Neural cell (in vitro differentiated cells): ENCODE measurements at regions not wholly inside any gene's neighbourhood (a gene's known extent, or its start where the extent isn't known, plus 50 kb on each side); places are given as distances from the start of the nearest gene placed in this dataset.

Experiments
- H2AFZ ChIP-seq: fragments of 200-600, 300-800 bp; sonication (generic), shearing (Covaris generic); 2 replicates; pipeline ENCODE4 v1.6.0; 2014; ENCODE audit warnings: low read depth, mild to moderate bottlenecking, antibody characterized with exemption, low read length, moderate library complexity
- H3F3A ChIP-seq: fragments of 200-600 bp; shearing (Covaris generic); 2 replicates; pipeline ENCODE4 v1.6.1; 2016; ENCODE audit warnings: mild to moderate bottlenecking, moderate library complexity, mixed read lengths, antibody characterized with exemption, low read length; ENCODE audit not compliant: insufficient read depth, poor library complexity, severe bottlenecking
- H3K27ac ChIP-seq: fragments of 200-600, 300-800 bp; sonication (generic), shearing (Covaris generic); 2 replicates; pipeline ENCODE4 v1.5.1; 2014; ENCODE audit warnings: mild to moderate bottlenecking, low read length, moderate library complexity
- H3K27me3 ChIP-seq: fragments of 300-800, 200-600 bp; sonication (generic), shearing (Covaris generic); 2 replicates; pipeline ENCODE4 v1.6.0; 2014; ENCODE audit warnings: mild to moderate bottlenecking, low read depth, low read length, moderate library complexity; ENCODE audit not compliant: insufficient read depth
- H3K36me3 ChIP-seq: fragments of 300-800, 200-600 bp; sonication (generic), shearing (Covaris generic); 2 replicates; pipeline ENCODE4 v1.5.1; 2014; ENCODE audit warnings: mild to moderate bottlenecking, antibody characterized with exemption, low read length, moderate library complexity; ENCODE audit not compliant: insufficient read depth
- H3K4me2 ChIP-seq: fragments of 300-800, 200-600 bp; sonication (generic), shearing (Covaris generic); 2 replicates; pipeline ENCODE4 v1.6.0; 2014; ENCODE audit warnings: mild to moderate bottlenecking, low read length
- H3K4me3 ChIP-seq: fragments of 300-800, 200-600 bp; sonication (generic), shearing (Covaris generic); 2 replicates; pipeline ENCODE4 v1.5.1; 2014; ENCODE audit warnings: mild to moderate bottlenecking, low read length, moderate library complexity
- H3K79me2 ChIP-seq: fragments of 200-600 bp; shearing (Covaris generic); replicated peaks from 2 replicates; pipeline ENCODE4 v1.6.0; 2014; ENCODE audit warnings: mild to moderate bottlenecking, low read length, moderate library complexity; ENCODE audit not compliant: insufficient read depth
- H3K9ac ChIP-seq: fragments of 300-800, 200-600 bp; sonication (generic), shearing (Covaris generic); 2 replicates; pipeline ENCODE4 v1.6.1; 2016; ENCODE audit warnings: mild to moderate bottlenecking, low read length, mixed read lengths
- H3K9me2 ChIP-seq: fragments of 200-600 bp; shearing (Covaris generic); 2 replicates; pipeline ENCODE4 v1.6.1; 2016; ENCODE audit warnings: mild to moderate bottlenecking, low read length, mixed read lengths; ENCODE audit not compliant: insufficient read depth
- H3K9me3 ChIP-seq: fragments of 200-600, 300-800 bp; sonication (generic), shearing (Covaris generic); 2 replicates; pipeline ENCODE4 v1.6.1; 2016; ENCODE audit warnings: mild to moderate bottlenecking, mixed run types, low read length, moderate library complexity, mixed read lengths
- H4K20me1 ChIP-seq: fragments of 200-600 bp; shearing (Covaris generic); 2 replicates; pipeline ENCODE4 v1.6.1; 2016; ENCODE audit warnings: mild to moderate bottlenecking, mixed run types; ENCODE audit not compliant: insufficient read depth
- EP300 ChIP-seq: fragments of 450-650 bp; conservative IDR thresholded peaks from 2 replicates; pipeline ENCODE4 v1.6.1; 2014; ENCODE audit warnings: antibody characterized with exemption, mild to moderate bottlenecking, moderate library complexity; ENCODE audit not compliant: poor library complexity, severe bottlenecking
- EZH2 ChIP-seq: fragments of 200-600, 300-800 bp; shearing (Covaris generic), sonication (generic); IDR thresholded peaks from 2 replicates; pipeline ENCODE4 v1.6.1; 2014; ENCODE audit warnings: antibody characterized with exemption, low read length, borderline replicate concordance, mild to moderate bottlenecking; ENCODE audit not compliant: insufficient read depth, poor library complexity, severe bottlenecking
- MXI1 ChIP-seq: fragments of 450-650 bp; conservative IDR thresholded peaks from 2 replicates; pipeline ENCODE4 v1.6.1; 2014; ENCODE audit warnings: antibody characterized with exemption, mild to moderate bottlenecking; ENCODE audit not compliant: poor library complexity, severe bottlenecking
- POLR2AphosphoS5 ChIP-seq: IDR thresholded peaks from 2 replicates; pipeline ENCODE4 v1.6.1; 2012
- RAD21 ChIP-seq: fragments of 450-650 bp; conservative IDR thresholded peaks from 2 replicates; pipeline ENCODE4 v1.6.1; 2014; ENCODE audit warnings: antibody characterized with exemption, mild to moderate bottlenecking, moderate library complexity
- SMC3 ChIP-seq: fragments of 450-650 bp; conservative IDR thresholded peaks from 2 replicates; pipeline ENCODE4 v1.6.1; 2014; ENCODE audit warnings: antibody characterized with exemption, mild to moderate bottlenecking, moderate library complexity; ENCODE audit not compliant: poor library complexity
- TAF1 ChIP-seq: IDR thresholded peaks from 2 replicates; pipeline ENCODE4 v1.6.1; 2012; ENCODE audit warnings: low read depth
- TF ChIP-seq, protein P1 (sequence below): IDR thresholded peaks from 2 replicates; pipeline ENCODE4 v1.6.1; 2012; ENCODE audit warnings: borderline replicate concordance
- TF ChIP-seq, protein P2 (sequence below): fragments of 450-650 bp; IDR thresholded peaks from 2 replicates; pipeline ENCODE4 v1.5.1; 2014; ENCODE audit warnings: antibody characterized with exemption, mild to moderate bottlenecking, moderate library complexity; ENCODE audit not compliant: poor library complexity, severe bottlenecking

GRCh38 chr15:72966641-72967040 lies 85.6 kb upstream of the NEO1 start:
- Histone ChIP-seq H3K27ac (no peak overlapping the region), H4K20me1 (no peaks in the 10 kb centered on the region), H3K36me3 (no peaks in the 10 kb centered on the region), H3K9me2 (no peaks in the 10 kb centered on the region), H3K9me3 (no peaks in the 10 kb centered on the region), H3F3A (no peaks in the 10 kb centered on the region), H2AFZ (no peak overlapping the region), H3K79me2 (no peaks in the 10 kb centered on the region), H3K4me3 (no peak overlapping the region), H3K4me2 (no peak overlapping the region), H3K27me3 (no peaks in the 10 kb centered on the region), H3K9ac (no peak overlapping the region)
- TF ChIP-seq SMC3 = no peak
- TF ChIP-seq MXI1 = no peak
- no peak for TF ChIP-seq EZH2
- TF ChIP-seq, protein P1, sequence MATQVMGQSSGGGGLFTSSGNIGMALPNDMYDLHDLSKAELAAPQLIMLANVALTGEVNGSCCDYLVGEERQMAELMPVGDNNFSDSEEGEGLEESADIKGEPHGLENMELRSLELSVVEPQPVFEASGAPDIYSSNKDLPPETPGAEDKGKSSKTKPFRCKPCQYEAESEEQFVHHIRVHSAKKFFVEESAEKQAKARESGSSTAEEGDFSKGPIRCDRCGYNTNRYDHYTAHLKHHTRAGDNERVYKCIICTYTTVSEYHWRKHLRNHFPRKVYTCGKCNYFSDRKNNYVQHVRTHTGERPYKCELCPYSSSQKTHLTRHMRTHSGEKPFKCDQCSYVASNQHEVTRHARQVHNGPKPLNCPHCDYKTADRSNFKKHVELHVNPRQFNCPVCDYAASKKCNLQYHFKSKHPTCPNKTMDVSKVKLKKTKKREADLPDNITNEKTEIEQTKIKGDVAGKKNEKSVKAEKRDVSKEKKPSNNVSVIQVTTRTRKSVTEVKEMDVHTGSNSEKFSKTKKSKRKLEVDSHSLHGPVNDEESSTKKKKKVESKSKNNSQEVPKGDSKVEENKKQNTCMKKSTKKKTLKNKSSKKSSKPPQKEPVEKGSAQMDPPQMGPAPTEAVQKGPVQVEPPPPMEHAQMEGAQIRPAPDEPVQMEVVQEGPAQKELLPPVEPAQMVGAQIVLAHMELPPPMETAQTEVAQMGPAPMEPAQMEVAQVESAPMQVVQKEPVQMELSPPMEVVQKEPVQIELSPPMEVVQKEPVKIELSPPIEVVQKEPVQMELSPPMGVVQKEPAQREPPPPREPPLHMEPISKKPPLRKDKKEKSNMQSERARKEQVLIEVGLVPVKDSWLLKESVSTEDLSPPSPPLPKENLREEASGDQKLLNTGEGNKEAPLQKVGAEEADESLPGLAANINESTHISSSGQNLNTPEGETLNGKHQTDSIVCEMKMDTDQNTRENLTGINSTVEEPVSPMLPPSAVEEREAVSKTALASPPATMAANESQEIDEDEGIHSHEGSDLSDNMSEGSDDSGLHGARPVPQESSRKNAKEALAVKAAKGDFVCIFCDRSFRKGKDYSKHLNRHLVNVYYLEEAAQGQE = no peak
- TF ChIP-seq POLR2AphosphoS5 = no peak

DNA sequence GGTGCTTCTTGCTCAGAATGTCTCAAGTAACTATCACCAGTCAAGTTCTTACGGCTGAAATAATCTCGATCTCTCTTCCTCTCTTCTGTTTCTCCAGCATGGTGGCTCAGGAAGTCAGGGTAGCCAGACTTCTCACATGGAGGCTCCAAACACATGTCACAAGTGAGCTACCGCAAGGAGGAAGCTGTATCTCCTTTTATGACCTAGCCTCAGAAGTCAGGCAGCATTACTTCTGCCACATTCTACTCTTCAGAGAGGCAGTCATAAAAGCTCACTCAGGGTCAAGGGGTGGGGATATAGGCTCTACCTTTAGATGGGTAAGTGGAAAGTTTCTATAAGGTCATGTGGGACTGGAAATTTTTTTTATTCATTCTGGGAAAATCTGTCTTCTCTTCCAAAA lies 86.6 kb upstream of the NEO1 start:
- Histone ChIP-seq H3K27ac (no peak overlapping the region), H4K20me1 (no peaks in the 10 kb centered on the region), H2AFZ (no peak overlapping the region), H3K9ac (no peak overlapping the region), H3K36me3 (no peaks in the 10 kb centered on the region), H3F3A (no peaks in the 10 kb centered on the region), H3K9me3 (no peaks in the 10 kb centered on the region), H3K79me2 (no peaks in the 10 kb centered on the region), H3K4me3 (no peak overlapping the region), H3K9me2 (no peaks in the 10 kb centered on the region), H3K4me2 (no peak overlapping the region), H3K27me3 (no peaks in the 10 kb centered on the region)
- TF ChIP-seq EZH2 = no peak
- TF ChIP-seq, protein P1 = no peak
- TF ChIP-seq TAF1 = no peak
- TF ChIP-seq, protein P2, sequence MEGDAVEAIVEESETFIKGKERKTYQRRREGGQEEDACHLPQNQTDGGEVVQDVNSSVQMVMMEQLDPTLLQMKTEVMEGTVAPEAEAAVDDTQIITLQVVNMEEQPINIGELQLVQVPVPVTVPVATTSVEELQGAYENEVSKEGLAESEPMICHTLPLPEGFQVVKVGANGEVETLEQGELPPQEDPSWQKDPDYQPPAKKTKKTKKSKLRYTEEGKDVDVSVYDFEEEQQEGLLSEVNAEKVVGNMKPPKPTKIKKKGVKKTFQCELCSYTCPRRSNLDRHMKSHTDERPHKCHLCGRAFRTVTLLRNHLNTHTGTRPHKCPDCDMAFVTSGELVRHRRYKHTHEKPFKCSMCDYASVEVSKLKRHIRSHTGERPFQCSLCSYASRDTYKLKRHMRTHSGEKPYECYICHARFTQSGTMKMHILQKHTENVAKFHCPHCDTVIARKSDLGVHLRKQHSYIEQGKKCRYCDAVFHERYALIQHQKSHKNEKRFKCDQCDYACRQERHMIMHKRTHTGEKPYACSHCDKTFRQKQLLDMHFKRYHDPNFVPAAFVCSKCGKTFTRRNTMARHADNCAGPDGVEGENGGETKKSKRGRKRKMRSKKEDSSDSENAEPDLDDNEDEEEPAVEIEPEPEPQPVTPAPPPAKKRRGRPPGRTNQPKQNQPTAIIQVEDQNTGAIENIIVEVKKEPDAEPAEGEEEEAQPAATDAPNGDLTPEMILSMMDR = no peak
- no peak for TF ChIP-seq POLR2AphosphoS5
- TF ChIP-seq MXI1 = no peak
- TF ChIP-seq EP300 = no peak
- no peak for TF ChIP-seq RAD21
- TF ChIP-seq SMC3 = no peak
